HEK293T (cell line): ENCODE measurements at regions not wholly inside any gene's neighbourhood (a gene's known extent, or its start where the extent isn't known, plus 50 kb on each side); places are given as distances from the start of the nearest gene placed in this dataset.
"Not testable (repeated sequence)": the region's sequence is repeated elsewhere in the genome, so short reads cannot be mapped to it uniquely, and the experiment has no call there.

ENCODE experiments used
- CTCF ChIA-PET: fragments of 350-600 bp; formaldehyde crosslinking; extraction: SDS; loops from one replicate; lab custom pipeline; 2021; ENCODE audit warnings: antibody characterized with exemption, inconsistent platforms; lab: Yijun Ruan, JAX
- POLR2A ChIA-PET: fragments of 350-600 bp; formaldehyde crosslinking; extraction: SDS; loops from one replicate; lab custom pipeline; 2020; ENCODE audit warnings: antibody characterized with exemption, inconsistent platforms; lab: Yijun Ruan, JAX
- DNase-seq: peaks from one replicate; pipeline ENCODE4 v3.0.0; 2012; ENCODE audit warnings: mixed read lengths; ENCODE audit errors: extremely low spot score
- ARNT ChIP-seq: fragments of 450-650 bp; IDR thresholded peaks from 2 replicates; pipeline ENCODE4 v1.6.1; 2017; ENCODE audit warnings: mild to moderate bottlenecking
- BHLHE40 ChIP-seq: fragments of 450-650 bp; IDR thresholded peaks from 2 replicates; pipeline ENCODE4 v1.6.1; 2016; ENCODE audit warnings: mild to moderate bottlenecking, moderate library complexity, borderline replicate concordance
- CTBP1 ChIP-seq: fragments of 450-650 bp; IDR thresholded peaks from 2 replicates; pipeline ENCODE4 v1.6.1; 2016; ENCODE audit warnings: borderline replicate concordance
- ELF4 ChIP-seq: fragments of 450-650 bp; IDR thresholded peaks from 2 replicates; pipeline ENCODE4 v1.6.1; 2017; ENCODE audit warnings: antibody characterized with exemption
- FOXA1 ChIP-seq: fragments of 450-650 bp; IDR thresholded peaks from 2 replicates; pipeline ENCODE4 v1.6.1; 2016; ENCODE audit warnings: mild to moderate bottlenecking
- FOXK2 ChIP-seq: fragments of 450-650 bp; IDR thresholded peaks from 2 replicates; pipeline ENCODE4 v1.6.1; 2016; ENCODE audit warnings: mild to moderate bottlenecking
- FOXM1 ChIP-seq: fragments of 450-650 bp; IDR thresholded peaks from 2 replicates; pipeline ENCODE4 v1.6.1; 2017; ENCODE audit warnings: mild to moderate bottlenecking, borderline replicate concordance
- HDGF ChIP-seq: fragments of 450-650 bp; IDR thresholded peaks from 2 replicates; pipeline ENCODE4 v1.6.1; 2017; ENCODE audit warnings: antibody characterized with exemption, borderline replicate concordance
- L3MBTL2 ChIP-seq: fragments of 450-650 bp; conservative IDR thresholded peaks from 2 replicates; pipeline ENCODE4 v1.6.1; 2016; ENCODE audit warnings: mild to moderate bottlenecking
- LEF1 ChIP-seq: fragments of 450-650 bp; IDR thresholded peaks from 2 replicates; pipeline ENCODE4 v1.6.1; 2017; ENCODE audit warnings: mild to moderate bottlenecking, borderline replicate concordance
- NFRKB ChIP-seq: fragments of 450-650 bp; IDR thresholded peaks from 2 replicates; pipeline ENCODE4 v1.6.1; 2016; ENCODE audit warnings: mild to moderate bottlenecking, moderate library complexity
- SP1 ChIP-seq: fragments of 450-650 bp; IDR thresholded peaks from 2 replicates; pipeline ENCODE4 v1.6.1; 2017
- SUZ12 ChIP-seq: fragments of 450-650 bp; IDR thresholded peaks from 2 replicates; pipeline ENCODE4 v1.6.1; 2016; ENCODE audit warnings: mild to moderate bottlenecking
- TARDBP ChIP-seq: fragments of 450-650 bp; IDR thresholded peaks from 2 replicates; pipeline ENCODE4 v1.6.1; 2016
- ZNF384 ChIP-seq: fragments of 450-650 bp; IDR thresholded peaks from 2 replicates; pipeline ENCODE4 v1.6.1; 2016
- TF ChIP-seq, protein P1 (sequence below): fragments of 450-650 bp; IDR thresholded peaks from 2 replicates; pipeline ENCODE4 v1.6.1; 2016

DNA sequence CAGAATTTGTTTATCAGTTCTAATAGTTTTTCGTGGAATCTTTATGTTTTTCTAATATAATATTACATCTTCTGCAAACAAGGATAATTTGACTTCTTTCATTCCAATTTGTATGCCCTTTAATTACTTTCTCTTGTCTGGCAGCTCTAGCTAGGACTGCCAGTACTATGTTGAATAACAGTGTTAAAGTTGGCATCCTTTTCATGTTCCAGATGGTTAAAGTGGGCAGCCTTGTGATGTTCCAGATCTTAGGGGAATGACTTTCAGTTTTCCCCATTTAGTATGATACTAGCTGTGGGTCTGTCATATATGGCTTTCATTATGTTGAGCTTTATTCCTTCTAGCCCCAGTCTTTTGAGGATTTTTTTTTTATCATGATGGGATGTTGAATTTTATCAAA is 220.6 kb upstream of the WDFY3 start:
- TF ChIP-seq ZNF384, result no peak
- no peak for TF ChIP-seq FOXM1
- TF ChIP-seq ARNT, result no peak
- no peak for TF ChIP-seq FOXK2
- TF ChIP-seq HDGF, result no peak
- no peak for DNase-seq
- ChIA-PET POLR2A (no interaction called here), CTCF (no interaction called here)

DNA sequence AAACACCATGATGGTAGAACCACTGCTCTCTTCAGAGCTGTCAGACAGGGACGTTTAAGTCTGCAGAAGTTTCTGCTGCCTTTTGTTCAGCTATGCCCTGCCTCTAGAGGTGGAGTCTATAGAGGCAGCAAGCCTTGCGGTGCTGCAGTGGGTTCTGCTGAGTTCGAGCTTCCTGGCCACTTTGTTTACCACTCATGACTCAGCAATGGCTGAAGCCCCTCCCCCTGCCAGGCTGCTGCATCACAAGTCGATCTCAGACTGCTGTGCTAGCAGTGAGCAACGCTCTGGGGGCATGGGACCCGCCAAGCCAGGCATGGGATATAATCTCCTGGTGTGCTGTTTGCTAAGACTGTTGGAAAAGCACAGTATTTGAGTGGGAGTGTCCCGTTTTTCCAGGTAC is 229.5 kb upstream of the WDFY3 start:
- DNase-seq, CTCF ChIA-PET, POLR2A ChIA-PET: not testable (repeated sequence)

DNA sequence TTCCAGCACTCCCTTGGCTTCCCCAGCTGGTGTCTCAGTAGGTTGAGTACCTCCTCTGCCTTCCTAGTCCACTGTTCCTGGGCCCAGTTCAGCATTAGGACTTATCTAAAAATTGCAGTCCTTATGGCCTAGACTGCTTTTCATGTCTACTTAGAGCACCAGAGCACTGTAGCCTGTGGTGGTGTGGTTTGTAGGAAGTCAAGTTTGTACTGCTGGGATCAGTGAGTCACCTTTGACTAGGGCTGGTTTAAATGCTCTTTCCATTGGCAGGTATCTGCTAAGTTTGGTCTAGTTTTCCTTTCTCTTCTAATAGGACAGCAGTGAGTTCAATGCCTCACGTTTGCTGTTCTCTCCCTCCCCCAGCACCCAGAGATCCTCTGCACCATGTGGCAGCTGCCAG is 233.6 kb upstream of the WDFY3 start:
- no peak for TF ChIP-seq BHLHE40
- no peak for TF ChIP-seq TARDBP
- TF ChIP-seq FOXA1, result no peak
- TF ChIP-seq FOXK2, result no peak
- TF ChIP-seq CTBP1, result no peak
- no peak for TF ChIP-seq SP1
- TF ChIP-seq ARNT, result no peak
- no peak for TF ChIP-seq L3MBTL2
- TF ChIP-seq NFRKB, result no peak
- TF ChIP-seq SUZ12, result no peak
- no peak for TF ChIP-seq HDGF
- no peak for TF ChIP-seq ELF4
- TF ChIP-seq LEF1, result no peak
- no peak for TF ChIP-seq FOXM1
- no peak for TF ChIP-seq ZNF384
- TF ChIP-seq, protein P1, sequence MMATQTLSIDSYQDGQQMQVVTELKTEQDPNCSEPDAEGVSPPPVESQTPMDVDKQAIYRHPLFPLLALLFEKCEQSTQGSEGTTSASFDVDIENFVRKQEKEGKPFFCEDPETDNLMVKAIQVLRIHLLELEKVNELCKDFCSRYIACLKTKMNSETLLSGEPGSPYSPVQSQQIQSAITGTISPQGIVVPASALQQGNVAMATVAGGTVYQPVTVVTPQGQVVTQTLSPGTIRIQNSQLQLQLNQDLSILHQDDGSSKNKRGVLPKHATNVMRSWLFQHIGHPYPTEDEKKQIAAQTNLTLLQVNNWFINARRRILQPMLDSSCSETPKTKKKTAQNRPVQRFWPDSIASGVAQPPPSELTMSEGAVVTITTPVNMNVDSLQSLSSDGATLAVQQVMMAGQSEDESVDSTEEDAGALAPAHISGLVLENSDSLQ, result no peak
- CTCF ChIA-PET, result no interaction called here
- DNase-seq, result no peak
- POLR2A ChIA-PET, result no interaction called here

GRCh38 chr4:85209161-85209560 is 242.7 kb upstream of the WDFY3 start:
- ChIA-PET CTCF (no interaction called here), POLR2A (no interaction called here)
- no peak for TF ChIP-seq NFRKB
- TF ChIP-seq, protein P1, result no peak
- no peak for TF ChIP-seq FOXA1
- TF ChIP-seq SP1, result no peak
- no peak for TF ChIP-seq LEF1
- no peak for DNase-seq

DNA sequence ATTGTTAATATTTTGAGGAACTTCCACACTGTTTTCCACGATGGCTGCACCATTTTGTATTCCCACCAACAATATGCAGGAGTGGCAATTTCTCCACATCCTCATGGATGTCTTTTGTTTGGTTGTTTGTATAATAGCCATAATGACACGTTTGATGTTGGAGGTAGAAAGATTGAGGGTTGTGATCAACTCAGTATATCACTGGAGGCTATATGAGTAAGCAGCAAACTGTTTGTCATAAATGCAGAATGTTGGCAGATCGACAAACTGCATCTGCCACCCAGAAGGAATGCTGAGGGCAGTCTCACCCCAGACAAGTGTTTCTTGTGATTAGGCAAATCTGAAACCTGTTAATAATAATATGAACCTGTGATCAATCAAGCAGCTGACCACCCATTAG is 243.9 kb upstream of the WDFY3 start:
- TF ChIP-seq FOXM1 (no peak), TARDBP (no peak), FOXA1 (no peak), FOXK2 (no peak), ZNF384 (no peak), LEF1 (no peak), SP1 (no peak), BHLHE40 (no peak), ELF4 (no peak), NFRKB (no peak), L3MBTL2 (no peak), ARNT (no peak), CTBP1 (no peak), SUZ12 (no peak), HDGF (no peak)
- TF ChIP-seq, protein P1, result no peak
- DNase-seq, result no peak
- POLR2A ChIA-PET, result no interaction called here
- CTCF ChIA-PET, result no interaction called here

- CTCF ChIA-PET, DNase-seq, POLR2A ChIA-PET: not testable (repeated sequence)
These were observed 250.1 kb upstream of the WDFY3 start for GRCh38 chr4:85216571-85216970.

- ChIA-PET POLR2A (no interaction called here), CTCF (no interaction called here)
- no peak for TF ChIP-seq FOXA1
- TF ChIP-seq FOXM1, result no peak
- no peak for TF ChIP-seq ELF4
- TF ChIP-seq HDGF, result no peak
- TF ChIP-seq SUZ12, result no peak
- no peak for TF ChIP-seq TARDBP
- TF ChIP-seq L3MBTL2, result no peak
- TF ChIP-seq FOXK2, result no peak
- TF ChIP-seq ZNF384, result no peak
- DNase-seq, result no peak
These were observed 252.3 kb upstream of the WDFY3 start for GRCh38 chr4:85218756-85219155.

DNA sequence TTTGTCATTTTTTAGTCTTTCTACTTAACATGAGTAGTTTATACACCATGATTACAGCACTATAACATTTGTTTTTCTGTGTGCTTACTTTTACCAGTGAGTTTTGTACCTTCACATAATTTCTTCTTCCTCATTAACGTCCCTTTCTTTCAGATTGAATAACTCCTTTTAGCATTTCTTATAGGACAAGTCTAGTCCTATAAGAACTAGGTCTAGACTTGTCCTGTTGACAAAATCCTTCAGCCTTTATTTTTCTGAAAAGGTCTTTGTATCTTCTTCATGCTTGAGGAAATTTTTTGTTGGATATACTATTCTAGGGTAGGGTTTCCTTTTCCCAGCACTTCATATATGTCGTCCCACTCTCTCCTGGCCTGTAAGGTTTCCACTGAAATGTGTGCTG is 253.3 kb upstream of the ARHGAP24 start:
- POLR2A ChIA-PET, result no interaction called here
- TF ChIP-seq TARDBP (no peak), ELF4 (no peak), FOXM1 (no peak), L3MBTL2 (no peak), FOXA1 (no peak), CTBP1 (no peak), SUZ12 (no peak)
- CTCF ChIA-PET, result no interaction called here

More for the DNA sequence above, 253.3 kb upstream of the ARHGAP24 start:
- no peak for DNase-seq
